ENCODE measurements at regions not wholly inside any gene's neighbourhood (a gene's known extent, or its start where the extent isn't known, plus 50 kb on each side); places are given as distances from the start of the nearest gene placed in this dataset.
A peak's percentile ranks its signal among the peaks of the same experiment; 100 is the strongest.
"Not testable (repeated sequence)": the region's sequence is repeated elsewhere in the genome, so short reads cannot be mapped to it uniquely, and the experiment has no call there.

DNA sequence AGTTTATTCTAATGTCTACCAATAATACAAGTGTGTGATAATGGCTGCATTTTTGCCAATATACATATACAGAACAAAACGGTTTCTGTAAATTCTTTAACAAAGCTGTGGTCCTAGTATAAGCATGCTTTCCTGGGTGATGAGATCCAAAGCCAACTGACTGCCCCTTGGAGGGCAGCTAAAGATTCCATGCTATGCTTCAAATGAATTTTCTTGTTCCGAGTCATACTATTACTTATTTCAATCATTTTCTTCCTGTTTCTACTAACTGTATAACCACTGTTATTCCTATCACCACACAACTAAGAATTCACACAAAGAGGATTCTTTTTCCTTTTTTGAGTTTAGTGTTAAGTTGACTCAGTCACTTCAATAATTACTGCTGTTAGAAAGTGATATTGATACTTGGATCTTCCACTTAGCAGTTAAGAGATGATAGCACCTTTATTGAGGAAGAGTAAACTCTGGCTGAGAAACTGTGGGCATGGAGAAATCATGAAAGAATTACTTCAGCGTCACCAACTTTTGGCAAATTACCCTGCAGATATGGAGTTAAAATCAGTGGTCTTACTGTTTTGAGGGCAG, 197.5 kb downstream of the ARL4A start:
- DNase-seq (ENCODE audit: low read depth): no peak

DNA sequence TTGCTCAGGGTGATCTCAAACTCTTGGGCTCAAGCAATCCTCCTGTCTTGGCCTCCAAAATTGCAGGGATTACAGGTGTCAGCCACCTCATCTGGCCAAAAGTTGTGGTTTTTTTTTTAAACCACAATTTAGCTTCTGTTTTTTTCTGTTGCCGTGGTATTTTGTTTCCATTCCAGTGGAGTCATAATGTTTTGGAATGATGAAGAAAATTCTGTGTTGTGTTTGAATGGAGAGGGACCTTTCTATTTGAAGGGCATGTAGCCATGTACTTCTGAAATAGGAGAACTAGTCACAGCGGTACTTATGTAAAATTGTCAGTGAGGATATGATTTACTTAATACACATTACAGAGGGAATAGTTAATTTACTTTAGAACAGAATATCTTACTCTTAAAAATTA, 201.3 kb downstream of the ARL4A start:
- peak; percentile 66 for DNase-seq (ENCODE audit: low read depth)

DNA sequence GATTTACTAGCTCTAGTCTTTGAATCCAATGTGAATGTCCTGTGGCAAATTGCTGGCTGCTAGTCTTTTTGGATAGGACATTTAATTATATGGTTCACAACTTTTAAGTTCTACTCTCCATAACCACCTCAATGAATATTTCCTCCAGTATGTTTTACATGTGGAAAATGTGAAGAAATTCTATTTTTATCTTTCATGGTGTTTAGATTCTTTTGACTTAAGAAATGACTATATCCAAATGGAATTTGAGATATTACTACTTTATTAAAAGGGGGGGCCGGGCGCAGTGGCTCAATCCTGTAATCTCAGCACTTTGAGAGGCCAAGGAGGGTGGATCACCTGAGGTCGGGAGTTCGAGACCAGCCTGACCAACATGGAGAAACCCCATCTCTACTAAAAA, 202.0 kb downstream of the ARL4A start:
- DNase-seq (ENCODE audit: low read depth): no peak

DNA sequence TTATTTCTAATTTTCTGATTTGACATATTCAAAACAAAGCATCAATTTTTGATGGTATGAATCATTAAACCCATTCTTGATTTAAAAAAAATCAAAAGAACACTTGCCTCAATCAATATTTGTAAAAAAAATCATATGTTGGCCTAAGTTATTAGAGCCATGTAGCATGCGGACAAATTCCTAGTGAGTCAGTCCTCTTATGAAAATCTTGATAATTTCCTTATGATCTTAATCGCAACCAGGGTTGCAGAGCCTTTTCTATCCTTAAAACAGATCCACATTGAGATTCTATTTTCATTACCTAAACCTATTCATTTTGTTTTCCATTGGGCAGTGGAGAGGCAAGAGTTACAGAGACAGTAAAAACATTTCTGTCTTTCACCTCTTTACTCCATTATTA, 203.2 kb downstream of the ARL4A start:
- no peak for DNase-seq (ENCODE audit: low read depth)

DNA sequence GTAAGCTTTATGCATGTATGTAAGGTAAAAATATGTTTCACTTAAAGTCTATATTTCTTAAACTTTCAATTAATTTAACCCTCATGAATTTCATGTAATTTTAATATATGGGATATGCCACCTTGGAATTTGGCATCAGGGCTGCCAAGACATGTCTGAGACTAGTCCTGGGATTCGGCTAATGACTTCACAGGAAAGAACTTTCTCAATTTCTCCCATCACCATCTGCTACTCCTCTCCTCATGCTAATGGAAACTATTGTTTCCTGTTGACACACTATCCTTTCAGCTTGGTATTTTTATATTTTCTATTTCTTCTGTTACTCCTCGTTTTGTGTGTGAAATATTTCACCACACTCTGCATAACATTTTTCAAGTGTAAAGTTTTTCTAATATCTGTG, 205.9 kb downstream of the ARL4A start:
- DNase-seq (ENCODE audit: low read depth): no peak

DNA sequence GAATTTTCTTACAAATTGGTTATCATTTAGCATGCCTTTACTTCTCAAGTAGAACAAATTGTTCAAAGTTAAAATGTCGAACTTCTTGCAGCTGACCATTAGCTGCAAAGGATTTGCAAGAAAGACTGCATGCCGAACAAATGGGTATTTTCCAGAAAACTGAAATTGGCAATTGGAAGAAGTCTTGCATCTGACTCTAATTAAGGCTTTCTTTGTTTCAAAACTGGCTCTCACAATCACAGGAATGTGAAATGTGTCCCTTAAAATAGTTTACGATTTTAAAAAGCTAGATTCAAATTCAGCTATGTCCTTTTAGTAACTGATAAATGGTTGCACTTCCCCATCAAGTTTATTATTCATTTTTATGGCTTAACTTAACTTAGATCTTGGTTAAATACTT, 207.9 kb downstream of the ARL4A start:
- no peak for DNase-seq (ENCODE audit: low read depth)

DNA sequence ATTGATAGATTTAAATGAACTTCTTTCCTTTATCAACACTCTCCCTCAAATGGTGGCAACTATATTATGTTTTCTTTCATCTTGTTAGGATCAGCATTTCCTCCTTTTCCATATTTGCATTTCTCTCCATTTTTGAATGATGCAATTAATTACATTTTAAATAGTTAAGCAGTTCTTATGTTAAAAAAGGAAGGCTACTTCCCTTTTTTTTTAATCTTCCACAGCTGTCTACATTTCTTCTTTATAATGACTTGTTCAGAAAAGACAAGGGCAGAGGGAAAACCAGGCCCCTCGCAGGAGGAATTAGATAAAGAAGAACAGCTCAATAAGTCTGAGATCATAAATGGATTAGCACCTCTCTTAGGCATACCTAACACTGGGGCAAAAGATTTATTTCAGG, 208.9 kb downstream of the ARL4A start:
- DNase-seq (ENCODE audit: low read depth): no peak

DNA sequence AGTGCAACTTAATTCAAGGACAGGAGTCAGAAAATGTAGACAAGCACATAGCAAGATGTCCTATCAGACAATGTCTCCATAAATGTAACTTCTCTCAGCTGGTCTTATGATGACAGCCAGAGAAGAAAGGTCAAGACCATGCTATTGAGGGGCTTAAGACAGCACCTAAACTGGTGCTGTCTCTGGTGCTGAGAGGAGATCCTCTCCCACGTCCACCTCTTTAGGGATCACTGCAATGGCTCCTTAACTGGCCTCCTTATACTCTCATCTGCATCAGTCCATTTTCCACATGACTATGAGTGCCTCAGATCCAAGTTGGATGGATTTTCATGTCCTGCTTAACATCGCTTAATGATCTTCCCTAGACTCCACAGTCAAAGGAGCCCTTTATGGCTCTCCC, 210.6 kb downstream of the ARL4A start:
- DNase-seq (ENCODE audit: low read depth): no peak

DNA sequence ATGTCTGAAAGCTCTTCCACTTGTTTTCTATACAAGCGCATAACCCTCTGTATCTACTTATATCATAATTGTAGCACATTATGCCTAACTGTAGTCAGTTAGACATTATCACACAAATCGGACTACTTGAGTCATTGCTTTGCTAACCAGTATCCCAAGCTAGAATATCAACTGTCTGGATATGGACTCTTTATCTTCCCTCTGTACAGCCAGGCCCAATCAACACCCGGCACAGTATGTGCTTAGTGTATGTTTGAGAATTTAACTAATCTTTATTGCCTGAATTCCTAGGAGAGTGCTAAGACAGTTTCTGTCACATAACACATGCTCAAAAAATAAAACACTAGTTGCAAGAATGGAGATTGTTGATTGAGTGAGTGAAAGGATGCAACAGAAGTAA, 211.2 kb downstream of the ARL4A start:
- DNase-seq (ENCODE audit: low read depth): no peak

DNA sequence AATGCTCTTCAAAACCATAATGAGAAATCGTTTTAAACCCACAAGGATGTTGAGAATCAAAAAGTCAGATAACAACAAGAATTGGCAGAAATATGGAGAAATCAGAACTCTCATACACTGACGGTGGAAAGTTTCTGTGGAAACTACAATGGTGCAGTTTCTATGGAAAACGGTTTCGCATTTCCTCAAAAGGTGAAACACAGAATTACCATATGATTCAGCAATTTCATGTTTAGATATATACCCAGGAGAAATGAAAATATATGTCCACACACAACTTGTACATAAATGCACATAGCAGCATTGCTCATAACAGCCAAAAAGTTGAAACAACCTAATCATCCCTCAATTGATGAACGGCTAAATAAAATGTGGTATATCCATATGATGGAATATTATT, 218.2 kb downstream of the ARL4A start:
- DNase-seq (ENCODE audit: low read depth): no peak

DNA sequence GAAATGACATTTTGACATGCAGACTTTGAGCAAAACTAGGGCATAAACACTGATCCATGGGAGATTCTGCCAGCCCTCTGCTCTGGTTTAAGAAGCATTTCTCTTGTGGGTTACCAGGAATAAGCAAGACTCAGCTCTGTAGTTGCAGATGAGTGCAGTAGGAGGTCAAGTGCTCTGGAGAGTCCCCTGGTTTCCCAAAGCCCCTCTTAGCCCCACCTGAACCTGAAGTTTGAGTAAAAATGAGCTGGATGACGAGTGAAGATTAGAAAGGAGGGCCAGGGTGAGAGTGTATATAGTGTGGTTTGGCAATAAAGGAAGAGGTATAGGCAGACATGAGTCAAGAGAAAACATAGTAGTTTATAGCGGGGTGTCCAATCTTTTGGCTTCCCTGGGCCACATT, 220.3 kb downstream of the ARL4A start:
- DNase-seq (ENCODE audit: low read depth): no peak

DNA sequence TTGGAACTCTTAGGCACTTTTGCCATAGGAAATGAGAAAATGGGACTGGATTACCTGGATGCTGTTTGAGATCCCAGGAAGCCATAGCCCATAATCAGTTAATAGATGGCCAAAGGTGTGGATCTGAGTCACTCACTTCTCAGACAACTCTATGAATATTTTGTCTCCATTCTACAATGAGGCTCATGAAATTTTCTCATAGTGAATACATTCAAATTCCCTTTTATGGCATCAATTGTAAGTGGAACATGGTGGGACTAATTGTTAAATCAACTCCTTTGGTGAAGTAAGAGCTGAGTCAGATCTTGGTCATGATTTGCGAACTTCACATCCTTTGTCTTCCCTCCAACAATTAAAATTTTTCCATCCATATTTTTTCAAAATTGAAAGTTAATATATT, 222.1 kb downstream of the ARL4A start:
- no peak for DNase-seq (ENCODE audit: low read depth)

DNA sequence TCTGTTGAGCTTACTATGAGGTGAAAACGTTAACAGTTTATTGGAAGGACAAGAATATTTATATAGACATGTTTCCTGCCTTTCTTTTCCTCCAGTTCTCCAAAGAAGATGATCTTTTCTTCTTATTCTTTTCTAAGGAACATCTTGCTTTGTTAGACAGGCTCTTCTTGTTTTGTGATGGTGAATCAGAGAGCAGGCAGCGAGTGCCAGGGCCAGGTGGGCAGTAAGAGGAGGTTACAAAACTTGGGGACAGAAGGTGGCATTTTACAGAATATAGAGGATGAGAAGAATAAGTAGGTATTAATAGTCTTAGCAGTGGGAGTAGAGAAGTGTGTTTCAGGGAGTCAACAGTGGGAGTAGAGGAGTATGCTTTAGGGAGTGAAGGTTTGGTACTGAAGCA, 223.6 kb downstream of the ARL4A start:
- DNase-seq (ENCODE audit: low read depth): no peak

DNA sequence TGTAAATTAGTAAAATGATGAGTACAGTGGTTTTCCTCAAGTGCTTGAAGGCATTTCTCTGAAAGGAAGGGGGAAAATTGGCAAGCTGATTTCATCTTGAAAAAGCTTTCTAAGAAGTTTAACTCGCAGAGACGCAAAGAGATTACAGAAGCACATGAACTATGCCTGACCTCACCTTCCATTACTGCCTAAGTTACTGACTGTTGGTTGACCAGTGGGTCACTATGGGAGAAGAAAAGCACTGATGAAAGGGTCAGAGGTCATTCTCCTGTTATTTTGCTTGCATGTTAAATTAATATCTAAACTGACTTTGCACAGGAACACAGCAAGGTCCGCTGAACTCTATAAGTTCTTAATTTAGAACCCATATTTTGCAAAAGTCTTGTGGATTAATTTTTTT, 225.6 kb downstream of the ARL4A start:
- no peak for DNase-seq (ENCODE audit: low read depth)

DNA sequence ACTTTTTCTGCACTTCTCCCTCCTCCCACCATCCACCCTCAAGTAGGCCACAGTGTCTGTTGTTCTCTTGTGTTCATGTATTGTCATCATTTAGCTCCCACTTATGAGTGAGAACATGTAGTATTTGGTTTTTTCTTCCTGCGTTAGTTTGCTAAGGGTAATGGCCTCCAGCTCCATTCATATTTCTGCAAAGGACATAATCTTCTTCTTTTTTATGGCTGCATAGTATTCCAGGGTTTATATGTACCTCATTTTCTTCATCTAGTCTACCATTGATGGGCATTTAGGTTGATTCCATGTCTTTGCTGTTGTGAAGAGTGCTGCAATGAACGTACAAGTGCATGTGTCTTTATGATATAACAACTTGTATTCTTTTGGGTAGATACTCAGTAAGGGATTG, 230.4 kb downstream of the ARL4A start:
- no peak for DNase-seq (ENCODE audit: low read depth)

DNA sequence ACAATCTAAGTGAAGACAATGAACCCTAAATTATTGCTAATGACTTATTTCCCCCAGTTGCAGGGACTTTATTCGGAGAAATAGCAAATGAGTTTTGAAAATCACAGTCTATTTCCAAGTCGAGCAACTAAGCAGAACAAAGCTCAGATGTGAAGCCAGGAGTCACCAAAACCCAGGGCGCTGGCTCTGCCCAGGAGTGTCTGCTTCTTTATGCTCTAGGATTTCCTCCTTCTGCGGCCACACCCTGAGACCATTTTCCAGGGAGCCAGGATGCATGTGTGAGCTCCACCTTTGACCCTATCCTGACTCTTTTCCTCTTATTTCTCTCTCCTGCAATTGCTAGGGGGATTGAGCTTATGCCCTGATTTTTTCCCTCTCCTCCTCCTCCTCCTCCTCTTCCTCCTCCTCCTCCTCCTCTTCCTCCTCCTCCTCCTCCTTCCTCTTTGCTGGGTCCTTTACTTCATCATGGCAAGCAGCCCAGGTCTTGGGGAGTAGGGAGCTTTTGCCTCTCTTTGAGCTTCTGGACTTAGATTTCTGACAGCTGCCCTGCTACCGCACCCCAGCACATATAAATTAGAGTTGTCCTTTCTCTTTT, 234.4 kb downstream of the ARL4A start:
- DNase-seq (ENCODE audit: low read depth): no peak

DNA sequence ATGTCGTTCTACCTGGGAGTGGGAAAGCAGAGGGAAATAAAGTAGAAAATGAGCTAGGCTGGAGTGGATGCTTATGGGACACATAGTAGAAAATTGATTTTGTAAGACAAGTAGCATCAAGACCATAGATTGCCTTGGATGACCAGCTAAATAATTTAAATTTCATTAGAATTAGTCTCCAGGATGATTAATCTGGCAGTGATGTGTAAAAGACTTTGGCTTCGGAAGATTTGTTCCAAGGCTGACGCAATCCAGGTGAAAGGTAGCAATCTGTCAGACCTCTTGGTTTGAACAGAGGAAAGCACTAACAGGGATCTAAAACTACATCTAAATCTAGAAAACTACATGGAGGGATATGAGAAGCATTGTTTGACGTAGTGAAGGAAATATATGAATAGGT, 236.5 kb downstream of the ARL4A start:
- no peak for DNase-seq (ENCODE audit: low read depth)

DNA sequence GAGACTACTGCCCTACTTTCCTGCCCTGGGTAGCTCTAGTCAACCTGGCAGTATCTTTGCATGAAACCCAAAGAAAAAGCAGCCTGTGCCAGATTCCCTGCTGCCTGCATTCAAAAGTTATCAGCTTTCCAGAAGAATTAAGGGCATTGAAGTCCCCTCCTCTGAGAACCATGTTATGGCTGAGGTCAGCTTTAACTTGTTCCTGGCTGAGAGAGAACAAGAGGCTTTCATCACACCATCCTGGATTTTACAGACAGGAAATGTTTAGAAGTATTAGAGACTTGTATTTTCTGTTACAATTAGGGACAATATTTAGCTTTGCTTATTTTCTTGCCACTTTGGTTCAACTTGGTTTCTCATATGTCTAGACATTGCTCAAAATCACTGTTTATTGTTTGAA, 238.8 kb downstream of the ARL4A start:
- no peak for DNase-seq (ENCODE audit: low read depth)

DNA sequence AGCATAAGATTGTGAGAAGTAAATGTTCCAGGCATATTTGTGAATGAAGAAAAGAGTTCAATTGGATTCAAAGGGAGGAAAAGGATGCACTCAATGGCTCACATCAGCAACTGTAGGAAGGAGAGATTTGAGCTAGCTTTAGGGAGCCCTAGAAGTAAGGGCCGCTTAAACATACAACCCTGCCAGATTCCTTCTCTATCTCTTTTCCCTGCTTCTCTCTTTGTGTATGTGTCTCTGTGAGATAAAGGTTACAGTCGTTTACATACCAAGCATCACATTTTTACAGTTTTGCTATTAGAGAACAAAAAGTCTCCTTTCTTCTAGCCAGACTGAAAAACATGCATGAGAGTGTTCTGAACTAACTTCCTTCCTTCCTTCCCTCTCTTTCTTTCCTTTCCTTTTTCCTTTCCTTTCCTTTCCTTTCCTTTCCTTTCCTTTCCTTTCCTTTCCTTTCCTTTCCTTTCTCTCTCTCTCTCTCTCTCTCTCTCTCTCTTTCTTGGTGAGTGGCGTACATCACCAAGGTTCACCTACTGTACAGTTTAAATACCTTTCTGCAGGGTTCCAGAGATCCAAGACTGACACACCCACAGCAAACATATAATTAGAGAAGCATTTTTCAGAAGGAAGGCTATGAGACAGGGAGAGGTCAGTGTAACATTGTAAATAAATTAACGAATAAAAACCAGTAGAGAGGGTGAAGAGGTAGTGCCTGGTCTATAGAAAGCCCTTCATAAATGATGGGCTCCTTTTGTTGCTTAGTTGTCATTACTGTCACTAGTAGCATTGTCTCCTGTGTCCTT, 240.4 kb downstream of the ARL4A start:
- no peak for DNase-seq (ENCODE audit: low read depth)

DNA sequence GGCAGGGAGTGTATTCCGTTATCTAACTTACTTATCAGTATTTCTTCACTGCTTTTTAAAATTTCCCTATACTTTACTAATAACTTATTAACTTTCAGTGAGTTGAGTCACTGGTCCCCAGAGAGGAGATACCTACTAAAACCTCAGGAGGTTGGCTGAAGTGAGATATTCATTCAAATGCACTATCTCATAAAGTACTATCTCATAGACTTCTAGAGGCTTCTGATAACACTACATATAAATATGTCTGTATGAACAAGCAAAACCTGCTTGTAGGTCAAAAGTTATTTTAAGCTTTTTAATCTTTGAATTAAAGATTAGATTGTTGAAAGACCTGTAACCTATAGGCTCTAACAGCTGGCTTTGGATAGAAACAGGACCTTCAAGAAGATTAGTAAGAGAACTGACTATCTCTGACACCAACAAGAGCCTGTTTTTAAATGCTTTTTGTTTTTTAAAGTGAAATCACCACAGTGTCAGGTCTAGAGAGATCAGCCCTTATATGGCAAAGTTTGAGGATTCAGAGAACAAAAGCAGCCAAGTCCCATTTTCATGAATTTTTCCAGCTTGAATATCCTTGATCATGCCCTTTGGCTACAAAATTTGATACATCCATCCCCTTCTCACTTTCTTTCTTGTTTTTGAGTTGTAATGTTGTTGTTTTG, 242.2 kb downstream of the ARL4A start:
- no peak for DNase-seq (ENCODE audit: low read depth)

DNA sequence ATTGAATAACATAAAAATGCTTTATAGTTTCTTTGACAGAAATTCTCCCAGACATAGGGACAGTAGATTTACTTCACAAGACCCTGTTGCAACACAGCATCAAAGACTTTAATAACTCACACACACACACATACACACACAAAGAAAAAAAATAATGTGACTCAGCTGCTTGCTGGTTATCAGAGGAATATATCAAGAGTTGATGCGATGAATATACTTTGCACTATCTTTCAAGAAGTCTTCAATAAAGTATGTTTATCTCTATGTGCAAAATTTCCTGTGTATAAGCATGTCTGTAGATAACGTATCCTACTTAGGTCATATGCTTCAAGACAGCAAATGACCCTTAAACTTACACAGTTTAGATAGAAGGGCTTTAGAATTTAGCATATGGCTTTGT, 243.1 kb downstream of the ARL4A start:
- no peak for DNase-seq (ENCODE audit: low read depth)

DNA sequence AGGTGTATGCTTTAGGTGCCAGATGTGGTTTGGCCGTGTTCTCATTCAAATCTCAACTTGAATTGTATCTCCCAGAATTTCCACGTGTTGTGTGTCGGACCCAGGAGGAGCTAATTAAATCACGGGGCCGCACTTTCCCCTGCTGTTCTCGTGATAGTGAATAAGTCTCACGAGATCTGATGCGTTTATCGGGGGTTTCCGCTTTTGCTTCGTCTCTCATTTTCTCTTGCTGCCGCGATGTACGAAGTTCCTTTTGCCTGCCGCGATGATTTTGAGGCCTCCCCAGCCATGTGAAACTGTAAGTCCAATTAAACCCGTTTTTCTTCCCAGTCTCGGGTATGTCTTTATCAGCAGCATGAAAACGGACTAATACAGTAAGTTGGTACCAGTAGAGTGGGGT, 244.0 kb downstream of the ARL4A start:
- DNase-seq (ENCODE audit: low read depth): not testable (repeated sequence)

DNA sequence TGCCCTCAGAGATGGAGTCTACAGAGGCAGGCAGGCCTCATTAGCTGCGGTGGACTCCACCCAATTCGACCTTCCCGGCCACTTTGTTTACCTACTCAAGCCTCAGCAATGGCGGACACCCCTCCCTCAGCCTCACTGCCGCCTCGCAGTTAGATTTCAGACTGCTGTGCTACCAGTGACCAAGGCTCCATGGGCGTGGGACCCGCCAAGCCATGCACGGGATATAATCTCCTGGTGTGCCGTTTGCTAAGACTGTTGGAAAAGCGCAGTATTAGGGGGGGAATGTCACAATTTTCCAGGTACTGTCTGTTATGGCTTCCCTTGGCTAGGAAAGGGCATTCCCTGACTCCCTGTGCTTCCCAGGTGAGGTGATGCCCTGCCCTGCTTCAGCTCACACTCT, 252.3 kb downstream of the ARL4A start:
- no peak for DNase-seq (ENCODE audit: low read depth)
